Stimulated activated CD8-positive, alpha-beta memory T cell treated with anti-CD3 and anti-CD28 coated beads, Interleukin-15, amount 100 ng/mL, for 48 hours (primary cell): ENCODE measurements at regions not wholly inside any gene's neighbourhood (a gene's known extent, or its start where the extent isn't known, plus 50 kb on each side); places are given as distances from the start of the nearest gene placed in this dataset.

Experiments
- DNase-seq, 2 donors: peaks; one replicate each; pipeline ENCODE4 v3.0.0-alpha.2; 2020; ENCODE audit warnings: low read depth in 2 of 2

GRCh38 chr18:72360634-72361033 is 183.5 kb downstream of the CBLN2 start:
- DNase-seq: no peak

DNA sequence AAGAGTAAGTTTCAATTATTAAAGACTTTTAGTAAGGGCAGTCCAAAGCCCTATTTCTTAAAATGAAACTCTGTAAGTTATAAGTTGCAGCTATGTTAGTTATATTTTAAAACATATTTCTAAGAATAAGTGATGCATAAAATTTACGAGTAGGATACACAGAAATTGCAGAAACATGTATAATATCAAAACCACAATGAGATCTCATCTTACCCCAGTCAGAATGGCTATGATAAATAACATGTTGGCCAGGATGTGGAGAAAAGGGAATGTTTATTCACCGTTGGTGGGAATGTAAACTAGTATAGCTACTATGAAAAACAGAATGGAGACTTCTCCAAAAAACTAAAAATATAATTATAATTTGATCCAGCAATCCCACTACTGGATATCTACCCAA is 201.2 kb downstream of the CBLN2 start:
- no peak for DNase-seq

DNA sequence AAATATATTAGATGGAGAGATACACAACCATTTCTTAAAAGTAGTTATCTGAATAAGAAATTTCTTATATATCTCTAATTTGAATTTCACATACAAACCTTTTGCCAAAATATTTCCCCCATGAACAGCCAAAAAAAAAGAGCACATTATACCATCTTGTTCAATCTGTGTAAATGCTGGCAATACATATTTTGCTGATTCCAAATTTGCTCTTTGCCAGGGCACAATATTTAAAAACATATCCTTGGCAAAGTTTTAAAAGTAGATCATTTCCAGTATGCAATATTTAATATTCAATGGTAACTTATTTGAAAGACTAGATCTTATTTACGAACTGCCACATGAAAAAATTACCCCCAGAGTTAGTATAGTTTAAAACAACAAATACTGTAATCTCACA is 204.2 kb downstream of the CBLN2 start:
- no peak for DNase-seq

DNA sequence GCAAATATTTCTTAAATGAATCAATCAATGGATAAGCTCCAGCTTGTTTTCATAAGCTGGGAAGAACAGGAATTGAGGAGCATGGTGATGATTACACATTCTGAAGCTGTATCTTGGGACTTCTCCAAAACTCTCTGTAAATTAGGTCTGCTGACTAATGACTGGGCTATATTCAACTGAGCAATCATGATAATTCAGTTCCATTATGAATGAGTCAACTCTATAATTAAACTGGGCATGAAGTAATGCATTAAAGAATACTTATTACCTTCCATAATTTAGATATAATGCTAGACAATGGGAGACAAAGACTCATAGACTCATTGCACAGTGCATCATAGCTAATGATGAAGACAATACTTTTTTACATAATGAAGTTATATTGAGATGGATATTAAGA is 207.4 kb downstream of the CBLN2 start:
- no peak for DNase-seq

- no peak for DNase-seq
Measured at GRCh38 chr18:72329533-72329932, 214.6 kb downstream of the CBLN2 start.

DNA sequence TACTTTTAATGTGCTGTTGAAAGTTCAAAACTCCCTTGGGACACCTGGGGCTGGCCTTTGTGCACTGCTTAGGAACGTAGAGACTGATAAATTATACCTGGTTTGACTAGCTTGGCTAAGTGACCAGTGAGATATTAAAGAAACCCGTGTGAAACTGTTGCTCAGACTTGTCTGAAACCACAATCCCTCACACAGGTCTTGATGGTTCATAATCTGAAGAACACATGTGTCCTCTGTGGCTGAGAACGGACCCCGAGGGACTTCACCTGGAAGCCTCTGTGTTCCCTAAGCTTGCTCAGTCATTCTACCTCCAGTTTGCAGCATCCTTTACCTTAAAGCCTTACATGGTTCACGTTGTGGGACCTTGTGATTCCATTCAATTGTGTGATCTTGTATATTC is 218.8 kb downstream of the CBLN2 start:
- DNase-seq: no peak

DNA sequence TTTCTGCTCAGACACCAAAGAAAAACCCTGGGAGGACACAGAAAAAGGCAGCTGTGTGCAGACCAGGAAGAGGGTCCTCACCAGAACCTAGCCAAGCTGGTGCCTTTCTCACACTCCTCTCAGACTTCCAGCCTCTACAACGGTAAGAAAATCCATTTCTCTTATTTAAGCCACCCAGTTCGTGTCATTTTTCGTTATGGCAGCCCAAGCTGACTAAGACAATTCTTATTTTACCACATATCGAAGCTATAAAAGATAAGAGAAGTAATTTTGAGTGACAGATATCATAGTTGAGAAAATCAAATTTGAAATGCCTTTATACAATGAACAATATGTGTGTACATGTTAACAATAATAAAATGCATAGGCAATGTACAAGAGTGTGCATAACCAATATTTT is 219.5 kb downstream of the CBLN2 start:
- no peak for DNase-seq

DNA sequence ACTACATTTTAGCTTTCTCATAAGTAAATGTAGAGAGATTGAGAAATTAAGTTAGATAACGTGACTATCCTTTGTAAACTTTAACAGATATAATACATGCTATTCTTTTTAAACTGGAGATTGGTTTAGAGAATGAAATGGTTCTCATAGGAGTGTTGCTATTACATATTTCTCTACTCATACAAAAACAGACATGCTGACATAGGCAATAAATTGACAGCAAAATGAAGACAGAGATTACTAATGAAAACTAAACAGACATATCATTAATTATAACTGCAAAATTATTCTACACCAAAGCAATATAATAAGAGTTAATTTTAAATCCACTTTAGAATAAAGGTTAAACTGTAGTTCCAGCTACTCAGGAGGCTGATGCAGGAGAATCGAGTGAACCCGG is 227.6 kb downstream of the CBLN2 start:
- DNase-seq: no peak

DNA sequence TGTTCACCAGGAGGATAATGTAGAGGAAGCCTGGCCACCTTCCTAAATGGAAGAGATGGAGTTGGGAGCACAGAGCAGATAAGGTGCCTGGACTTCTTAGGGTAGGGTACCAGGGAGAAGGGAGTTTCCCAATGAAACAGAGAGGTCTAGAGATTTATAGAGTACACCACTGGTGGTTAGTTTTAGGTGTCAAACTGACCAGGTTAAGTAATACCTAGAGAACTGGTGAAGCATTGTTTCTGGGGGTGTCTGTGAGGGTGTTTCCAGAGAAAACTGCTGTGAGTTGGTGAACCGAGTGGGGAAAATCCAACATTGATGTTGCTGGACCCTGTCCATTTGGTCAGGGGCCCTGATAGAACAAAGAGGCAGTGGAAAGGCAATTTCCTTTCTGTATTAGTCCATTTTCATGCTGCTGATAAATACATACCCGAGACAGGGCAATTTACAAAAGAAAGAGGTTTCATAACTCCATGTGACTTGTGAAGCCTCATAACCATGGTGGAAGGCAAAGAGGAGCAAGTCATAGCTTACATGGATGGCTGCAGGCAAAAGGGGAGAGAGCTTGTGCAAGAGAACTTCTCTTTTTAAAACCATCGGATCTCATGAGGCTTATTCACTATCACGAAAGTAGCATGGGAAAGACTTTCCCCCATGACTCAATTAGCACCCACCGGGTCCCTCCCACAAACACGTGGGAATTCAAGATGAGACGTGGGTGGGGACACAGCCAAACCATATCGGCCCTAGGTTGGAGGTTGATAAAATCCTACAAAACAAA is 260.8 kb downstream of the CBLN2 start:
- DNase-seq: no peak

DNA sequence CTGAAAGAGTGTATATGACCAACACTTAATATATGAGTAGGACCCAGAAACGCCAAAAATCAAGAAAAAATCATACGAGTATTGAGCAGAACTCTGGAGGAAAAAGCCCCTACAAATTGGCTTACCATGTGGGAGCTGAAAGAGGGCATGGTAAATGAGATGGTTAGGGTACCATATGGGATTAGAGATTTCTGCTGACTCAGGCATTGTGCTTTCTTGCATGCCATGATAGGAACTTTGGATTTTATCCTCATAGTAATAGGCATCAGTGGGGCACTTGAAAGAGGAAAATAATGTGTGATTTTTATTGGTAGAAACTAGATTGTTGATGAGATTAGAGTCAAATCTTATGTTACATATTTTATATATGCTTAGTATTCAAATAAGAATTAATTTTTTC is 271.1 kb downstream of the CBLN2 start:
- DNase-seq: no peak

GRCh38 chr18:72261590-72261989 is 282.6 kb downstream of the CBLN2 start:
- DNase-seq: no peak

GRCh38 chr18:72246076-72246475 is 298.1 kb downstream of the CBLN2 start:
- no peak for DNase-seq

DNA sequence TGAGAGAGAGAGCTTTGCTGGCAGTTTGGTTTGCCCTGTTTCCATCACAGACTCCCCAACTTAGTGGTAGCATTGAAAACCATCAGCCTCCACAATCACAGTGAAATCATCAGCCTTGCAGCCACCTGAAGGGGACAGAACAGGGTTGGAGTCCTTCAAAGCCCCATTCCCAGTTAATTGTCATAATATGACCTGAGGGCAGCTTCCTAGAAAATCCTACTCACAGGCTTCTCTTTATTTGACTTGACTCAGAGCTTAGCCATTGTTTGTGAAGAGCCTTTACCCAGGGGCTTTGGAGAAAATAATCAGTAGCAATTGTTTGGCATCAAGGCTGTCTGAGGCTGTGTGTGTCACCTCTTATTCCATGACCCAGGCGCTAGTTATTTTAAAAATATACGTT is 308.7 kb downstream of the CBLN2 start:
- no peak for DNase-seq

GRCh38 chr18:72233106-72233505 is 311.0 kb downstream of the CBLN2 start:
- DNase-seq: no peak

DNA sequence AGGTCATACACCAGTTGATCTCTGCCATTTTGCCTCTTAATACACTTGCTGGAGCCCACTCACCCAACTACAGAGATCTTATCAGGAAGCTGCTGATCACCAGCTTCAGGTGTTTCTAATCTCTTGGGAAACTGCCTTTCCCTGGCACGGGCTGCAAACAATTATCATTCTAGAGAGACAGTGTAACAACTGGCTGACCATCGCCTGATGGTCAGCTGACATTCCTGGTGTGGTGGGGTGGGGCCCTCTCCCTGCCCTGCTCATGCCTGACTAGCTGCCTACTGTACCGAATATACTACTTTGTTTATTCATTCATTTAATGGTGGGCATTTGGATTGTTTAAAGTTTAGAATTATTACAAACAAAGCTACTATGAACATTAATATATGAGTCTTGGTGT is 311.5 kb downstream of the CBLN2 start:
- DNase-seq: no peak

DNA sequence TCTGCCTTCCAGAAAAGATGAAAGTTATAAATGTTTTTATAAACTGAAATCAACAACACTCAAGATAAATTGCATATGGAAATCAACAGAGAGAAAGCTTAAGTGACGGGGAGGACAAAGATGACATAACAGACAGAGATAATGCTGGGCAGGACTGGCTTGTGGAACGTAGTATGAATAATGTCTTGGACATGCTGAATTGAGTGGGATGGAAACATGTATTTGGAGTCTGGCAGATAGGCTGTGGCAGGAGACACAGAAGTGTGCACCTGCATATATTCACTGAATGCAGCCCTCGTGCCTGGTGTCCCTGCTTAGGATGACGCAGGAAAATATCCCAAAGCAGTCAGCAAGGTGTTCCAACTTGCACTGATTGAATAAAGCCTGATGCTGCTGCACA is 318.2 kb downstream of the CBLN2 start:
- DNase-seq: no peak

DNA sequence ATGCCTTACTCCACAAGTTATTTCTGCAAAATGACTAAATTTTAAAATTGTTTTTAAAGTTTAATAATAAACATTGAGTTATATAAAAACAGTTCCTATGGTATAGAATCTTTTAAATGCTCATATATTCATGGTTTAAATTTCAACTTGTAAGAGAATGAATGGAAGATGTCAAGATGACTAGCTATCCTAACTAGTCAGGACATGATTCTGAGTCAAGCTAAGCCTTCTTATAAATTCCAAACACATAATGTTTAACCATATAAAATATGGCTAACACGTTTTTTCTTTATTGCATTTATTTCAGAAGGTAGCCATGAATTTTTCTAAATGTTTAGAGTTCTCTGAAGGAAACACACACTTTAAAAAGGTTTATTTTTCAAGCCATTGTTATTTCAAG is 320.4 kb downstream of the CBLN2 start:
- DNase-seq: no peak

GRCh38 chr18:72208920-72209676 is 335.0 kb downstream of the CBLN2 start:
- no peak for DNase-seq

GRCh38 chr18:72207280-72207679 is 336.9 kb downstream of the CBLN2 start:
- no peak for DNase-seq

DNA sequence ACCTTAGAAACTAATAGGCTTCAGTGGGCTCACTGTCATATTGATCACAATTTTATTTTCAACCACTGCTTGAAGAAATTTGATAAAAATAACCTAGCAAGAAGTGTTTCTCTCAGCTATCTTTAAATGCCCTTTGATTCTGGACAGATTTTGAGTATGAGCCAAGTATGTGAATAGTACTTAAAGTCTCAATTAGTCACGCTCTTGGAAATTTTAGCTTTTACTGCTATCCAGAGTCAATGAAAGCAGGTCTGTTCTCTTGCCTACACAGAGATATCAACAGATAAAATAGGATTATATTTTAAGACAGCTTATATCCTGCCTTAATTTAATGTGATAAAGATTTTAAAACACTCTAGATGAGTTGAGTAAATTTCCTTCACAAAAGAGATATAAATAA is 337.3 kb downstream of the CBLN2 start:
- DNase-seq: no peak

DNA sequence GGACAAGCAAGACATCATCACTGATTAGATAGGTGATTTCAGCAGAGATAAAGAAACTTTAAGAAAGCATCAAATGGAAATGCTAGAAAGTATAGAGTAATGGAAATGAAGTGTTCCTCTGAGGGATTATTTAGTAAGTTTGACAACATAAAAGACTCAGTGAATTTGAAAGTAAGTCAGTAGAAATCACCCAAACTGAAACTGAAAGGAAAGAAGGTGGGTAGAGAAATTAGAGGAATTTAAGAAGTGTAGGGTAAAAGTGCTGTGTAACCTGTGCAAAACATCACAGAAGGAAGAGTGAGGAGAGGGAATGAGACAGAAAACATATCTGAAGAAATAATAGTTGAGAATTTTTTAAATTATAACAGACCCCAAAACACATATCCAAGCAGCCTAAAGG is 343.1 kb downstream of the CBLN2 start:
- DNase-seq: no peak

DNA sequence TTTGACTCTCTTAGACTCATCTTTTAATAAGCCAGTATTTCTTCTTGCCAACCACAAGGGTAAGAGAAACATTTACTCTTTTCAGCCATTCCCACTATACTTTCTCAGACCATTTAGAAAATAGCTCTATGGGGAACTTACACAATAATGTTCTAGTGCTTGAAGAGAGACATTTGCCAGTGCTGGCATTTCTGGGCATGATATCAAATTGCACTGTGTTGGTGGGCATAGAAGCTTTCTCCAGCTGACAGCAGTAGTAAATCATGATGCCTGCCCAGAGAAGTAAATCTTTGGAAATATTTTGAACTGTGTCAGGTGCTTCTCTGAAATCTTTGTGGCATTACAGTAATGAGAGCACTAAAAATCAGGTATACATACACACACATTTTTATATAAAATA is 346.6 kb downstream of the CBLN2 start:
- DNase-seq: no peak

DNA sequence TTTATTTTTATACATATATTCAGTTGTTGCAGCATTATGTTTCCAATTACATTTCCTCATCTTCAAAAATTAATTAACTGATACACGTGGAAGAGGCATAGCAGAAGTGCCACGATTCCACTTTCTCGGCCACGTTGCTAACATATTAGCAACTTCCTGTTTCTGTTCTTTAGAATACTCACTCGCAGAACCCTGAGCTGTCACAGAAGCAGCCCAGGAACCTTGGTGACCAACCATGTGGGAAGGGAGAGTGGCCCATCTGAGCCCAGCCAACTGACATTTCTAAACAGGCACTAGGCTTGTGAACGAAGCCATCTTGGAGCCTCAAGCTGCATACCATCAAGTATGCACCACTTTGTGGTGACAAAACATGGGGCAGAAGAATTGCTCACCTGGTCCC is 350.1 kb downstream of the CBLN2 start:
- DNase-seq: no peak

DNA sequence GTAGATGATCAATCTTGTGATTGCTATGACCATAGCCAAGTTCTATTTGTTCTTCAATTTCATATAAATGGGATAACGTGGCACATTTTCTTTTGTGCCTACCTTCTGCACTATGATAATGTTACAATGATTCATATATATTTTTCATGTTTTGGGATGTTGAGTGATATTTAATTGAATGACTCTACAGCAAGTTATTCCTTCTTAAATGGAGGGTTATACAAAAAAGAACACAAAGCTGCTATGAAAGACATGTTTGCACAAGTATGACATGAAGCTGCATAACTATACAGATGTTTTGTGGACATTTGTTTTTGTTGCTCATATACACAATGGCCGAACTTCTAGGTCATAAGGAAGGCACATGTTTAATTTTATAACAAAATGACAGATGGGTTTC is 356.2 kb downstream of the CBLN2 start:
- no peak for DNase-seq
